ENCODE measurements at regions not wholly inside any gene's neighbourhood (a gene's known extent, or its start where the extent isn't known, plus 50 kb on each side); places are given as distances from the start of the nearest gene placed in this dataset.

DNA sequence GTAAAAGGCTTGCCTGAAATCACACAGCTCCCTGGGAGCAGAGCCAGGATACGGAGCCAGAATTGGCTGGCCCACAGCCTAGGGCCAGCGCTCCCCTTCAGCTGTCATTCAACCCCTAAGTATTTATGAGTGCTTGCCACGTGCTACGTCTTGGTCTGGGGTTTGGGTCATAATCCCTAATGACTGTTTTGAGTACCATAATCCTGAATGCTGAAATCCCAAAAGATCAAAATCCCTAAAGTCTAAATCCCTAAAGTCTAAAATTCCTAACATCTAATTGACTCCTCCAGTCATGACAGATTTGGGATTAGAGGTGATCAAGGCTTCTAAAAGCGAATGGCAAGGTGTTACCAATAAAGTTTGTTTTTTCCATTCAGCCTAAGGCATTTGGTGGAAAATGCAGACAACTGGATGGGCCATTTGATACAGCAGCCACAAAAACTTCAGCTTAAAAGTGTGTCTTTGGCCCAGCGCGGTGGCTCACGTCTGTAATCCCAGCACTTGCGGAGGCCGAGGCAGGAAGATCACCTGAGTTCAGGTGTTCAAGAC lies 59.8 kb upstream of the PRR5 start:
- TF ChIP-seq CTCF (IDR thresholded peaks at IDR 0.05 in 2 of 3, conservative IDR thresholded peaks at IDR 0.05 in 1 of 3; ENCODE audit: borderline replicate concordance in 1 of 3, insufficient read depth in 1 of 3, low read depth in 2 of 3, low read length in 2 of 3) (no peak), POLR2A (IDR thresholded peaks at IDR 0.05; ENCODE audit: borderline replicate concordance, extremely low read depth, insufficient read depth, insufficient read length) (no peak), POLR2AphosphoS5 (IDR thresholded peaks at IDR 0.05; ENCODE audit: low read depth, low read length) (no peak), EZH2 (IDR thresholded peaks at IDR 0.05) (no peak), EZH2phosphoT487 (IDR thresholded peaks at IDR 0.05; ENCODE audit: borderline replicate concordance) (no peak), ZNF274 (IDR thresholded peaks at IDR 0.05; ENCODE audit: low read depth, low read length) (no peak), MAX (IDR thresholded peaks at IDR 0.05) (no peak), FOSL1 (IDR thresholded peaks at IDR 0.05; ENCODE audit: low read depth) (no peak), SIN3A (IDR thresholded peaks at IDR 0.05; ENCODE audit: low read depth) (no peak), SP1 (IDR thresholded peaks at IDR 0.05; ENCODE audit: low read depth) (no peak), YY1 (IDR thresholded peaks at IDR 0.05; ENCODE audit: extremely low read depth, insufficient replicate concordance, low read depth, low read length) (no peak)
- TF ChIP-seq, protein P1, sequence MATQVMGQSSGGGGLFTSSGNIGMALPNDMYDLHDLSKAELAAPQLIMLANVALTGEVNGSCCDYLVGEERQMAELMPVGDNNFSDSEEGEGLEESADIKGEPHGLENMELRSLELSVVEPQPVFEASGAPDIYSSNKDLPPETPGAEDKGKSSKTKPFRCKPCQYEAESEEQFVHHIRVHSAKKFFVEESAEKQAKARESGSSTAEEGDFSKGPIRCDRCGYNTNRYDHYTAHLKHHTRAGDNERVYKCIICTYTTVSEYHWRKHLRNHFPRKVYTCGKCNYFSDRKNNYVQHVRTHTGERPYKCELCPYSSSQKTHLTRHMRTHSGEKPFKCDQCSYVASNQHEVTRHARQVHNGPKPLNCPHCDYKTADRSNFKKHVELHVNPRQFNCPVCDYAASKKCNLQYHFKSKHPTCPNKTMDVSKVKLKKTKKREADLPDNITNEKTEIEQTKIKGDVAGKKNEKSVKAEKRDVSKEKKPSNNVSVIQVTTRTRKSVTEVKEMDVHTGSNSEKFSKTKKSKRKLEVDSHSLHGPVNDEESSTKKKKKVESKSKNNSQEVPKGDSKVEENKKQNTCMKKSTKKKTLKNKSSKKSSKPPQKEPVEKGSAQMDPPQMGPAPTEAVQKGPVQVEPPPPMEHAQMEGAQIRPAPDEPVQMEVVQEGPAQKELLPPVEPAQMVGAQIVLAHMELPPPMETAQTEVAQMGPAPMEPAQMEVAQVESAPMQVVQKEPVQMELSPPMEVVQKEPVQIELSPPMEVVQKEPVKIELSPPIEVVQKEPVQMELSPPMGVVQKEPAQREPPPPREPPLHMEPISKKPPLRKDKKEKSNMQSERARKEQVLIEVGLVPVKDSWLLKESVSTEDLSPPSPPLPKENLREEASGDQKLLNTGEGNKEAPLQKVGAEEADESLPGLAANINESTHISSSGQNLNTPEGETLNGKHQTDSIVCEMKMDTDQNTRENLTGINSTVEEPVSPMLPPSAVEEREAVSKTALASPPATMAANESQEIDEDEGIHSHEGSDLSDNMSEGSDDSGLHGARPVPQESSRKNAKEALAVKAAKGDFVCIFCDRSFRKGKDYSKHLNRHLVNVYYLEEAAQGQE (IDR thresholded peaks at IDR 0.05; ENCODE audit: low read depth) = no peak
